ENCODE measurements at regions not wholly inside any gene's neighbourhood (a gene's known extent, or its start where the extent isn't known, plus 50 kb on each side); places are given as distances from the start of the nearest gene placed in this dataset.

GRCh38 chr6:8810325-8810724 is 375.0 kb upstream of the SLC35B3 start:
- Histone ChIP-seq H3K27ac (ENCODE audit: insufficient read depth, low read depth, low read length) (no peak overlapping the region), H4K20me1 (replicated peaks; ENCODE audit: control insufficient read depth, extremely low read depth, insufficient read depth, low read length) (no peaks in the 10 kb centered on the region), H2AFZ (ENCODE audit: low read depth, low read length) (no peak overlapping the region), H3K4me2 (ENCODE audit: insufficient read depth, low read length) (no peak overlapping the region), H3K27me3 (ENCODE audit: control insufficient read depth in 2 of 2, insufficient read depth in 2 of 2, low read length in 2 of 2) (no peaks in the 10 kb centered on the region), H3K4me1 (ENCODE audit: control insufficient read depth, extremely low read depth, insufficient read depth, low read length) (no peaks in the 10 kb centered on the region), H3K79me2 (ENCODE audit: control insufficient read depth, insufficient read depth, low read length) (no peaks in the 10 kb centered on the region), H3K36me3 (ENCODE audit: control insufficient read depth in 2 of 2, extremely low read depth in 1 of 2, insufficient read depth in 2 of 2, low read length in 2 of 2) (no peaks in the 10 kb centered on the region), H3K9ac (replicated peaks; ENCODE audit: extremely low read depth, insufficient read depth, low read length) (no peak overlapping the region), H3K9me1 (replicated peaks; ENCODE audit: control insufficient read depth, extremely low read depth, insufficient read depth, low read length) (no peaks in the 10 kb centered on the region), H3K9me3 (replicated peaks; ENCODE audit: control insufficient read depth, insufficient read depth, low read length) (peaks cover 2% of the 10 kb centered on the region), H3K4me3 (replicated peaks in 1 of 3; ENCODE audit: insufficient read depth in 1 of 3, low read depth in 1 of 3, low read length in 3 of 3) (no peak overlapping the region)
- TF ChIP-seq POLR2AphosphoS5 (IDR thresholded peaks at IDR 0.05; ENCODE audit: insufficient read depth, low read depth, low read length) (no peak), EZH2 (IDR thresholded peaks at IDR 0.05; ENCODE audit: borderline replicate concordance, low read depth, low read length, severe bottlenecking) (no peak)
- intact Hi-C loops (cut with micrococcal nuclease) (no loop called here), dilution Hi-C loops (cut with MboI; ENCODE audit: extremely low pct_ligation_motif_present, low sequenced_read_pairs) (no loop called here)
- POLR2A ChIA-PET = no interaction called here
- FAIRE-seq (no peak), DNase-seq (ENCODE audit: low read depth, low spot score) (no peak)
- CTCF ChIA-PET = no interaction called here
- no TSS peak for BruUV-seq (replicated peaks)

- CTCF ChIA-PET = no interaction called here
- Histone ChIP-seq H3K27me3 (ENCODE audit: control insufficient read depth in 2 of 2, insufficient read depth in 2 of 2, low read length in 2 of 2) (no peaks in the 10 kb centered on the region), H2AFZ (ENCODE audit: low read depth, low read length) (no peak overlapping the region), H3K4me1 (ENCODE audit: control insufficient read depth, extremely low read depth, insufficient read depth, low read length) (no peaks in the 10 kb centered on the region), H3K36me3 (ENCODE audit: control insufficient read depth in 2 of 2, extremely low read depth in 1 of 2, insufficient read depth in 2 of 2, low read length in 2 of 2) (no peaks in the 10 kb centered on the region), H3K9ac (replicated peaks; ENCODE audit: extremely low read depth, insufficient read depth, low read length) (no peak overlapping the region), H3K79me2 (ENCODE audit: control insufficient read depth, insufficient read depth, low read length) (no peaks in the 10 kb centered on the region), H3K9me3 (replicated peaks; ENCODE audit: control insufficient read depth, insufficient read depth, low read length) (peaks cover 2% of the 10 kb centered on the region), H3K9me1 (replicated peaks; ENCODE audit: control insufficient read depth, extremely low read depth, insufficient read depth, low read length) (no peaks in the 10 kb centered on the region), H3K4me3 (replicated peaks in 1 of 3; ENCODE audit: insufficient read depth in 1 of 3, low read depth in 1 of 3, low read length in 3 of 3) (no peak overlapping the region), H3K4me2 (ENCODE audit: insufficient read depth, low read length) (no peak overlapping the region), H4K20me1 (replicated peaks; ENCODE audit: control insufficient read depth, extremely low read depth, insufficient read depth, low read length) (no peaks in the 10 kb centered on the region), H3K27ac (ENCODE audit: insufficient read depth, low read depth, low read length) (no peak overlapping the region)
- intact Hi-C loops (cut with micrococcal nuclease) (no loop called here), dilution Hi-C loops (cut with MboI; ENCODE audit: extremely low pct_ligation_motif_present, low sequenced_read_pairs) (no loop called here)
- POLR2A ChIA-PET = no interaction called here
- no peak for DNase-seq (ENCODE audit: low read depth, low spot score)
- no TSS peak for BruUV-seq (replicated peaks)
- no peak for FAIRE-seq
- no peak for TF ChIP-seq EZH2 (IDR thresholded peaks at IDR 0.05; ENCODE audit: borderline replicate concordance, low read depth, low read length, severe bottlenecking)
- no peak for TF ChIP-seq FOS (IDR thresholded peaks at IDR 0.05; ENCODE audit: borderline replicate concordance, insufficient read depth, low read length)
- no peak for TF ChIP-seq JUN (IDR thresholded peaks at IDR 0.05; ENCODE audit: borderline replicate concordance, insufficient read depth, insufficient read length, low read depth)
- no peak for TF ChIP-seq MAX (IDR thresholded peaks at IDR 0.05; ENCODE audit: insufficient read depth, insufficient read length)
- no peak for TF ChIP-seq POLR2AphosphoS5 (IDR thresholded peaks at IDR 0.05; ENCODE audit: insufficient read depth, low read depth, low read length)
- no peak for TF ChIP-seq GATA2 (IDR thresholded peaks at IDR 0.05; ENCODE audit: insufficient read depth, insufficient read length, low read depth, low read length)
Observed at GRCh38 chr6:8809662-8810061, 374.3 kb upstream of the SLC35B3 start.
